Upper lobe of right lung (tissue), 1 donor: ENCODE measurements at regions not wholly inside any gene's neighbourhood (a gene's known extent, or its start where the extent isn't known, plus 50 kb on each side); places are given as distances from the start of the nearest gene placed in this dataset.

ENCODE experiments used
- ATAC-seq: fragments of 200-7000 bp; cut with Tn5 transposase; one replicate; pipeline ENCODE4 v1.9.1; 2020; ENCODE audit warnings: mild to moderate bottlenecking, moderate library complexity
- DNase-seq: peaks from one replicate; pipeline ENCODE4 v3.0.0-alpha.2; 2020
- H3K27ac ChIP-seq: fragments of 200-600 bp; one replicate; pipeline ENCODE4 v1.8.0; 2022
- H3K27me3 ChIP-seq: fragments of 200-600 bp; one replicate; pipeline ENCODE4 v1.8.0; 2022; ENCODE audit warnings: mild to moderate bottlenecking
- H3K36me3 ChIP-seq: fragments of 200-600 bp; one replicate; pipeline ENCODE4 v1.8.0; 2022
- H3K4me1 ChIP-seq: fragments of 200-600 bp; one replicate; pipeline ENCODE4 v1.8.0; 2022
- H3K4me3 ChIP-seq: fragments of 200-600 bp; one replicate; pipeline ENCODE4 v1.8.0; 2022; ENCODE audit warnings: mild to moderate bottlenecking
- H3K9me3 ChIP-seq: fragments of 200-600 bp; one replicate; pipeline ENCODE4 v1.8.0; 2022
- intact Hi-C: fragments of 100-400 bp; cut with DNase I; formaldehyde crosslinking; loops from one replicate; pipeline ENCODE4 v1.11.0; 2022
- TF ChIP-seq, protein P1 (sequence below): fragments of 200-600 bp; IDR thresholded peaks from one replicate; pipeline ENCODE4 v1.8.0; 2022; ENCODE audit warnings: antibody characterized with exemption
- donor health status: DM: no; HTN: yes; CAD: no; lungs with severe emphysema.

DNA sequence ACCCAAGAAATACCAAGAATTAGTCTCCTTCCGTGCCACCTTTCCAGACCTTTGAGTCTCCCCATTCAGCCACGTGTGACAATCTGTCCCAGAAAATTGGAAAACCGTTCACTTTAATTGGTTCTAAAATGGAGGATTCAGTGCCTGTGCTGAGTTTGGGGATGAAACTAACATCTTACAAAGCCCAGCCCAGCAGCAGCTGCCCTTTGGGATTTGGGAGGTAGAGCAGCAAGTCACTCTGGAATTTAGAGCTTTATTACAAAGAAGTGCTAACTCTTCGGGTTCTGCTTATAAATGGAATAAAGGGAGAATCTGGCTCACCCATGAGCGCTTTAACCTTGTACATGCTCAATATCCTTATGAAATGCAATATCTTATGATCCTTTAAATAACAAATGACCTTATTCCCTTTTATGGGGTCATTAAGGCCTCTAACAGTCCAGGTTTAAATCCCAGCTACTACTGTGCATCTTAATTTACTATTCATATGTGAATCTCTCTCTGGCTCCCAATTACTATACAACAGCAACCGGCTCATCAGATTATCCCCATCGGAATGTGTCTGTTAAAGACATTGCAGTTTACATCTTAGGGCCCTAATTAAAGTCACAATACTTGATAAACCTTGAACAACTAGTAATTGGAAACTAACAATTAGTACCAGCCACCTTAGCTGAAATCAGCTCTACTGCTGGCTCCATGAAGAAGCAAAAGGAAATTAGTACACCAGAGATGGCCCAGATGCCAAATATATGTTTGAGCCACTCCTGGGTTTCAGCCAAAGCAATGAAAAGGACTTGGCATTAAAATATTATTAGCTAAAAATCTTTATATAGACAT lies 271.8 kb upstream of the SMARCA2 start:
- Histone ChIP-seq H3K4me3 (no peak overlapping the region), H3K27ac (no peak overlapping the region), H3K4me1 (no peaks in the 10 kb centered on the region), H3K36me3 (no peaks in the 10 kb centered on the region), H3K9me3 (no peaks in the 10 kb centered on the region), H3K27me3 (no peaks in the 10 kb centered on the region)
- TF ChIP-seq, protein P1, sequence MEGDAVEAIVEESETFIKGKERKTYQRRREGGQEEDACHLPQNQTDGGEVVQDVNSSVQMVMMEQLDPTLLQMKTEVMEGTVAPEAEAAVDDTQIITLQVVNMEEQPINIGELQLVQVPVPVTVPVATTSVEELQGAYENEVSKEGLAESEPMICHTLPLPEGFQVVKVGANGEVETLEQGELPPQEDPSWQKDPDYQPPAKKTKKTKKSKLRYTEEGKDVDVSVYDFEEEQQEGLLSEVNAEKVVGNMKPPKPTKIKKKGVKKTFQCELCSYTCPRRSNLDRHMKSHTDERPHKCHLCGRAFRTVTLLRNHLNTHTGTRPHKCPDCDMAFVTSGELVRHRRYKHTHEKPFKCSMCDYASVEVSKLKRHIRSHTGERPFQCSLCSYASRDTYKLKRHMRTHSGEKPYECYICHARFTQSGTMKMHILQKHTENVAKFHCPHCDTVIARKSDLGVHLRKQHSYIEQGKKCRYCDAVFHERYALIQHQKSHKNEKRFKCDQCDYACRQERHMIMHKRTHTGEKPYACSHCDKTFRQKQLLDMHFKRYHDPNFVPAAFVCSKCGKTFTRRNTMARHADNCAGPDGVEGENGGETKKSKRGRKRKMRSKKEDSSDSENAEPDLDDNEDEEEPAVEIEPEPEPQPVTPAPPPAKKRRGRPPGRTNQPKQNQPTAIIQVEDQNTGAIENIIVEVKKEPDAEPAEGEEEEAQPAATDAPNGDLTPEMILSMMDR, result no peak
- DNase-seq (no peak), ATAC-seq (no peak)
- intact Hi-C loops, result no loop called here

DNA sequence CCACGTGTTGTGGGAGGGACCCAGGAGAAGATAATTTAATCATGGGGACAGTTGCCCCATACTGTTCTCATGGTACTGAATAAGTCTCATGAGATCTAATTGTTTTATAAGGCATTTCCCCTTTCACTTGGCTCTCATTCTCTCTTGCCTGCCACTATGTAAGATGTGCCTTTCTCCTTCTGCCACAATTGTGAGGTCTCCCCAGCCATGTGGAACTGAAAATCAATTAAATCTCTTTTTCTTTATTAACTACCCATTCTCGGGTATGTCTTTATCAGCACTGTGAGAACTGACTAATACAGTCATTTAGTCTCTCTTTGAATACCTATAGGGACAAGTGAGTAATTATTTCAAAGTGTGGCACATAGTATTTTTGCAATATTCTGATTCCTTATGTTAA lies 269.2 kb upstream of the SMARCA2 start:
- Histone ChIP-seq H3K27ac (no peak overlapping the region), H3K4me3 (no peak overlapping the region), H3K36me3 (no peaks in the 10 kb centered on the region), H3K27me3 (no peaks in the 10 kb centered on the region), H3K9me3 (no peaks in the 10 kb centered on the region), H3K4me1 (no peaks in the 10 kb centered on the region)
- no peak for DNase-seq
- TF ChIP-seq, protein P1, result no peak
- intact Hi-C loops, result no loop called here
- no peak for ATAC-seq

DNA sequence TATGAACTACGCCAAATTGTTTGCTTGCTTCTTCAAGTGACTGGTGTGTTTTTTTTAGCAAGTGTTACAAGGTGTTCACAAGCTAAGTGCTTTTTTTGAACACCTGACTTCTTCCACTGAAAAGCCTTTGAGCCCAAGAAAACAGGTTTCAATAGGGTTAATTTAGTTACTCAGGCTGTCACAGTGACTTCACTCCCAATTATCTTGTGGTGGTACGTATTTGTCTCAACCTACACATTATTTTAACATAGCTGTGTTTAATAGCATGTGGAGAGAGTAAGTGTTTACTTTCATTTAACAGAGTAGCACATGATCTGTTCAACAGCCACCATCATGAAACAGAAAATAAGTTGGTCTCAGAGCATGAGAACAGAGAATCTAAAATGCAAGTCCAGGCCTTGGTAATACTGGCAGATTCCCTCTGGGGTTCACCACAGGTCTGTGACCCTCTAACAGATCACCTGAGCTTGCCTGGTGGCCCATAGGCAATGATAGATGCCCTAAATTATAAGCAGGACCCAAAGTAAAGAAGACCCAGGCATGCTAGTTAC lies 267.7 kb upstream of the SMARCA2 start:
- TF ChIP-seq, protein P1, result no peak
- intact Hi-C loops, result no loop called here
- DNase-seq, result no peak
- no peak overlapping the region for H3K27ac ChIP-seq
- no peak for ATAC-seq
- H3K4me1 ChIP-seq, result no peaks in the 10 kb centered on the region
- no peak overlapping the region for H3K4me3 ChIP-seq
- no peaks in the 10 kb centered on the region for H3K9me3 ChIP-seq
- no peaks in the 10 kb centered on the region for H3K36me3 ChIP-seq
- no peaks in the 10 kb centered on the region for H3K27me3 ChIP-seq

DNA sequence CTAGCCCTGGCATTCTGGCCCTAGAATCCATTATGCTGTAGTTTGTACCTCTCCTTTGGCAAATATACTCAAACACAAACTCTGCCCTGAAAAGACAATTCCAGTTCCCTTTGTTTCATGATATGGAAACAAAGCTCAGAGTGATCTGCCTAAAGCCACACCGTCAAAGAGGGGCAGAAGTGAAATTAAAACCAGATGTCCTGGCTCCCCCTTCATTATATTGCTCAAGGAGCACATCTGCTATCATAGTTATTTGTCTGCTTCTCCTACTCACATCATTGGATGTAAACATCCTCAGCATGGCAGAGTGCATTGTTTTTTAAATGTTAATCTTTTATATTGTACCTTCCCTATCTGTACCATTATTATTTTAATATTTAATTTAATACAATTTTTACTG lies 266.7 kb upstream of the SMARCA2 start:
- Histone ChIP-seq H3K9me3 (no peaks in the 10 kb centered on the region), H3K27me3 (no peaks in the 10 kb centered on the region), H3K36me3 (no peaks in the 10 kb centered on the region), H3K4me1 (no peaks in the 10 kb centered on the region), H3K4me3 (no peak overlapping the region), H3K27ac (no peak overlapping the region)
- intact Hi-C loops, result no loop called here
- TF ChIP-seq, protein P1, result no peak
- DNase-seq (no peak), ATAC-seq (no peak)

DNA sequence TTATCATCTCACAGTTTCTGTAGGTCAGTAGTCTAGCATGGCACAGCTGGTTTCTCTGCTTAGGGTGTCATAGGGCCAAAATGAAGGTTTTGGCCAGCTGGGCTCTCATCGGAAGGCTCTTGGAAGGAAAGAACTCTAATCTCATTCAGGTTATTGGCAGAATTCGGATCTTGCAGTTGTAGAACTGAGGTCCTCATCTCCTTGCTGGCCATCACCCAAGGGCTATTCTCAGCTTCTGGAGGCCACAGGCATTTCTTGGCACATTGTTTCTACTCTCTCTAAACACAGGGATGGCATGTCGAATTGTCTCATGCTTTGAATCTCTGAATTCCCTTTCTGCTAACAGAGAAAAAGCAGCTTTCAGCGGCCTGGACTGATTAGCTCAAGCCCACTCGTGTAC lies 258.0 kb upstream of the SMARCA2 start:
- H3K4me3 ChIP-seq, result no peak overlapping the region
- no peak overlapping the region for H3K27ac ChIP-seq
- DNase-seq (no peak), ATAC-seq (no peak)
- TF ChIP-seq, protein P1, result no peak
- intact Hi-C loops, result no loop called here
- H3K36me3 ChIP-seq, result no peaks in the 10 kb centered on the region
- no peaks in the 10 kb centered on the region for H3K4me1 ChIP-seq
- H3K27me3 ChIP-seq, result no peaks in the 10 kb centered on the region
- no peaks in the 10 kb centered on the region for H3K9me3 ChIP-seq
